ENCODE measurements at regions not wholly inside any gene's neighbourhood (a gene's known extent, or its start where the extent isn't known, plus 50 kb on each side); places are given as distances from the start of the nearest gene placed in this dataset.

- Histone ChIP-seq H3K4me1 (no peaks in the 10 kb centered on the region), H3K4me3 (no peak overlapping the region), H3K9me3 (no peaks in the 10 kb centered on the region), H3K36me3 (no peaks in the 10 kb centered on the region), H3K27me3 (ENCODE audit: low read depth) (no peaks in the 10 kb centered on the region), H3K27ac (no peak overlapping the region)
- ATAC-seq, result no peak
- intact Hi-C loops (cut with DNase I), result no loop called here
- TF ChIP-seq CTCF (IDR thresholded peaks at IDR 0.05), result no peak
- no peak for DNase-seq
Observed at GRCh38 chr1:193458628-193459027, 272.2 kb upstream of the B3GALT2 start.

GRCh38 chr1:193457676-193458075, 271.3 kb upstream of the B3GALT2 start:
- intact Hi-C loops (cut with DNase I), result no loop called here
- no peak overlapping the region for H3K27ac ChIP-seq
- H3K4me3 ChIP-seq, result no peak overlapping the region
- ATAC-seq (no peak), DNase-seq (no peak)
- H3K4me1 ChIP-seq, result no peaks in the 10 kb centered on the region
- TF ChIP-seq CTCF (IDR thresholded peaks at IDR 0.05), result no peak
- no peaks in the 10 kb centered on the region for H3K36me3 ChIP-seq
- no peaks in the 10 kb centered on the region for H3K27me3 ChIP-seq (ENCODE audit: low read depth)
- H3K9me3 ChIP-seq, result no peaks in the 10 kb centered on the region

- H3K9me3 ChIP-seq, result no peaks in the 10 kb centered on the region
- no peak overlapping the region for H3K27ac ChIP-seq
- no peak for ATAC-seq
- no peak for DNase-seq
- H3K36me3 ChIP-seq, result no peaks in the 10 kb centered on the region
- no peak overlapping the region for H3K4me3 ChIP-seq
- H3K27me3 ChIP-seq (ENCODE audit: low read depth), result no peaks in the 10 kb centered on the region
- no peaks in the 10 kb centered on the region for H3K4me1 ChIP-seq
- intact Hi-C loops (cut with DNase I), result no loop called here
- no peak for TF ChIP-seq CTCF (IDR thresholded peaks at IDR 0.05)
Observed at GRCh38 chr1:193456811-193457280, 270.4 kb upstream of the B3GALT2 start.

GRCh38 chr1:193451606-193452005, 265.2 kb upstream of the B3GALT2 start:
- ATAC-seq, result no peak
- Histone ChIP-seq H3K27ac (no peak overlapping the region), H3K27me3 (ENCODE audit: low read depth) (no peaks in the 10 kb centered on the region), H3K4me1 (no peaks in the 10 kb centered on the region), H3K36me3 (no peaks in the 10 kb centered on the region), H3K9me3 (no peaks in the 10 kb centered on the region), H3K4me3 (no peak overlapping the region)
- DNase-seq, result no peak
- no peak for TF ChIP-seq CTCF (IDR thresholded peaks at IDR 0.05)
- intact Hi-C loops (cut with DNase I), result no loop called here

- ATAC-seq (no peak), DNase-seq (no peak)
- Histone ChIP-seq H3K9me3 (no peaks in the 10 kb centered on the region), H3K4me3 (no peak overlapping the region), H3K36me3 (no peaks in the 10 kb centered on the region), H3K27ac (no peak overlapping the region), H3K27me3 (ENCODE audit: low read depth) (no peaks in the 10 kb centered on the region), H3K4me1 (no peaks in the 10 kb centered on the region)
- intact Hi-C loops (cut with DNase I), result no loop called here
- TF ChIP-seq CTCF (IDR thresholded peaks at IDR 0.05), result no peak
Observed at GRCh38 chr1:193451001-193451400, 264.6 kb upstream of the B3GALT2 start.
